Neural progenitor cell (in vitro differentiated cells): ENCODE measurements at regions not wholly inside any gene's neighbourhood (a gene's known extent, or its start where the extent isn't known, plus 50 kb on each side); places are given as distances from the start of the nearest gene placed in this dataset.

ENCODE experiments used
- CTCF ChIP-seq: fragments of 200-600 bp; sonication (generic); IDR thresholded peaks from 2 replicates; pipeline ENCODE4 v1.5.1; 2017; ENCODE audit warnings: antibody characterized with exemption, mild to moderate bottlenecking
- EZH2 ChIP-seq: fragments of 200-600 bp; sonication (generic); IDR thresholded peaks from 2 replicates; pipeline ENCODE4 v1.6.1; 2017; ENCODE audit warnings: antibody characterized with exemption, mild to moderate bottlenecking, moderate library complexity
- EZH2phosphoT487 ChIP-seq: fragments of 200-600 bp; sonication (generic); IDR thresholded peaks from 2 replicates; pipeline ENCODE4 v1.6.1; 2017; ENCODE audit warnings: antibody characterized with exemption

DNA sequence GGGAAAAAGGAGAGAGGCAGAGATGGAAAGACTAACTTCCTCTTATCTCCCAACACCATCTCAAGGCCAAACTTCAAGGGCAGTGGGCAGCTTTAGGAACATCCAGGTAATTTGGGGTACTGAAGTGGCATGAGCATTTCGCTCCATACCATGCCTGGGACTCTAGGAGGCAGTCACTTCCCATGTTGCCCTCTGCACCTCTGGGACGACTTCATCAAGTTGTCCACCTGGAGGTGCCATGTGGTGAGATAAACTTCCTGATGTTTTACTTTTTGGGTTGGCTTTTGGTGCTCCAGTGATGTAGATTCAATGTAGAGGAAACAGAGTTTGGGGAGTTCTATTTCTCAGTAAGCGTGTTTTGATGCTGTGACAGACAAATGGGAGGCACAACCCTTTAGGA lies 56.3 kb upstream of the UPP2 start:
- TF ChIP-seq CTCF (peak; percentile 45), EZH2phosphoT487 (no peak), EZH2 (no peak)
